Calu3 (cell line): ENCODE measurements at regions not wholly inside any gene's neighbourhood (a gene's known extent, or its start where the extent isn't known, plus 50 kb on each side); places are given as distances from the start of the nearest gene placed in this dataset.
"Not testable (repeated sequence)": the region's sequence is repeated elsewhere in the genome, so short reads cannot be mapped to it uniquely, and the experiment has no call there.

ENCODE experiments used
- BruUV-seq: library from RNA; stranded (reverse); fragments of 400-500 nt; replicated peaks from 2 replicates; lab custom pipeline; 2021; lab: Mats Ljungman, UMichigan
- CTCF ChIA-PET: fragments of 300-600 bp; sonication (Branson Sonifier 250); formaldehyde crosslinking; loops from one replicate; lab custom pipeline; 2022; ENCODE audit warnings: antibody characterized with exemption; lab: Charles Lee
- DNase-seq: peaks from one replicate; pipeline ENCODE4 v3.0.0; 2022
- H3K27ac Mint-ChIP-seq: one replicate; pipeline ENCODE4 v1.8.0; 2022; ENCODE audit warnings: mixed read lengths; ENCODE audit not compliant: unreplicated experiment
- H3K27me3 Mint-ChIP-seq: one replicate; pipeline ENCODE4 v1.8.0; 2022; ENCODE audit warnings: mixed read lengths; ENCODE audit not compliant: unreplicated experiment
- H3K36me3 Mint-ChIP-seq: one replicate; pipeline ENCODE4 v1.8.0; 2022; ENCODE audit warnings: mild to moderate bottlenecking, moderate library complexity, mixed read lengths; ENCODE audit not compliant: insufficient read depth, unreplicated experiment
- H3K4me1 Mint-ChIP-seq: one replicate; pipeline ENCODE4 v1.8.0; 2022; ENCODE audit warnings: mild to moderate bottlenecking, low read depth, mixed read lengths; ENCODE audit not compliant: unreplicated experiment
- H3K4me3 Mint-ChIP-seq: one replicate; pipeline ENCODE4 v1.8.0; 2022; ENCODE audit warnings: mild to moderate bottlenecking, low read depth, moderate library complexity, mixed read lengths; ENCODE audit not compliant: unreplicated experiment
- H3K9me3 Mint-ChIP-seq: one replicate; pipeline ENCODE4 v1.8.0; 2022; ENCODE audit warnings: low read depth, mixed read lengths; ENCODE audit not compliant: unreplicated experiment
- intact Hi-C: fragments of 100-400 bp; cut with micrococcal nuclease; formaldehyde crosslinking; loops from one replicate; pipeline ENCODE4 v1.10.0; 2022; ENCODE audit not compliant: unreplicated experiment
- TF ChIP-seq, protein P1 (sequence below): fragments of 200-600 bp; IDR thresholded peaks from one replicate; pipeline ENCODE4 v1.8.0; 2022; ENCODE audit warnings: antibody characterized with exemption; ENCODE audit not compliant: unreplicated experiment

DNA sequence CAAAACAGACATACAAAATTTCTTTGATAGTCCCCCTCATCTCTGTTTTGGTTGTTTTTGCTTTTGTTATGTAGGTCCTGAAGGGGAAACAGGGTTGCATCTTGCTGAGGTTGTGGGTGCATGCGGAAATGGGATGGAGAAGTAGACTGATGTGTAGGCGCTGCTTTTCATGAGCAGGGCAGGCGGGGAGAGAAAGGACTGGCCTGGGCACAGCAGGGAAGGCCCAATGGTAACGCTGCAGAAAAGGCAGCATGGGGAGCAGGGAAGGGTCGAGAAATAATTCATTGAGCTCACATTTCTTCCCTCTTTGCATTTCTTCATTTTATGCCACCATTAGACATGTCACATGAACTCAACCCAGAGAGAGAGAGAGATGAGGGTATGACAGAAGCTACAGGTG is 74.3 kb upstream of the CCN2 start:
- H3K4me3 Mint-ChIP-seq = no peak overlapping the region
- TF ChIP-seq, protein P1, sequence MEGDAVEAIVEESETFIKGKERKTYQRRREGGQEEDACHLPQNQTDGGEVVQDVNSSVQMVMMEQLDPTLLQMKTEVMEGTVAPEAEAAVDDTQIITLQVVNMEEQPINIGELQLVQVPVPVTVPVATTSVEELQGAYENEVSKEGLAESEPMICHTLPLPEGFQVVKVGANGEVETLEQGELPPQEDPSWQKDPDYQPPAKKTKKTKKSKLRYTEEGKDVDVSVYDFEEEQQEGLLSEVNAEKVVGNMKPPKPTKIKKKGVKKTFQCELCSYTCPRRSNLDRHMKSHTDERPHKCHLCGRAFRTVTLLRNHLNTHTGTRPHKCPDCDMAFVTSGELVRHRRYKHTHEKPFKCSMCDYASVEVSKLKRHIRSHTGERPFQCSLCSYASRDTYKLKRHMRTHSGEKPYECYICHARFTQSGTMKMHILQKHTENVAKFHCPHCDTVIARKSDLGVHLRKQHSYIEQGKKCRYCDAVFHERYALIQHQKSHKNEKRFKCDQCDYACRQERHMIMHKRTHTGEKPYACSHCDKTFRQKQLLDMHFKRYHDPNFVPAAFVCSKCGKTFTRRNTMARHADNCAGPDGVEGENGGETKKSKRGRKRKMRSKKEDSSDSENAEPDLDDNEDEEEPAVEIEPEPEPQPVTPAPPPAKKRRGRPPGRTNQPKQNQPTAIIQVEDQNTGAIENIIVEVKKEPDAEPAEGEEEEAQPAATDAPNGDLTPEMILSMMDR = no peak
- no TSS peak for BruUV-seq
- H3K27me3 Mint-ChIP-seq = no peaks in the 10 kb centered on the region
- DNase-seq = no peak
- intact Hi-C loops = no loop called here
- CTCF ChIA-PET = no interaction called here
- H3K36me3 Mint-ChIP-seq = no peaks in the 10 kb centered on the region
- H3K27ac Mint-ChIP-seq = no peak overlapping the region
- peaks cover 4% of the 10 kb centered on the region for H3K9me3 Mint-ChIP-seq
- peaks cover 37% of the 10 kb centered on the region for H3K4me1 Mint-ChIP-seq

DNA sequence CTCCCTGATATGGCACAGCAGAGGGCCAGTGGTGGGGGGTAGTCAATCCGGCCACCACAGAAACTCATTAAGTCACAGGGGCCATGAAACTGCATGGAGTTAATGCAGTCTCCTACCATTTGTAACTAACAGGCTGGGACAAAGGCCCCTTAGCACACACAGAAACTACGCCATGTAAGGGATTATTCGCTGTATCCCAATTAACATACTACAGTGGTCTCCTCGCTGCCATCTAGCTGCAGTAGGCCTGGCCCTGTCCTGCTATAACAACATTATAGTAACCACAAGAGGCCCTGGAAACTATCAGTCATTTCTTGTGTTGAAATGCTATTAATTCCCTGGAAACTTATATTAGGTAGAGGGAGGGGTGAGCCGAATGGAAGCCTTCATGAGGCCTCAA is 72.3 kb upstream of the CCN2 start:
- Mint-ChIP-seq H3K9me3 (peaks cover 4% of the 10 kb centered on the region), H3K27me3 (no peaks in the 10 kb centered on the region), H3K27ac (no peak overlapping the region), H3K36me3 (no peaks in the 10 kb centered on the region), H3K4me3 (no peak overlapping the region), H3K4me1 (peaks cover 50% of the 10 kb centered on the region)
- CTCF ChIA-PET = no interaction called here
- BruUV-seq = no TSS peak
- TF ChIP-seq, protein P1 = no peak
- DNase-seq = no peak
- intact Hi-C loops = loop anchor here (5.0 kb wide), 1 partner anchor 39 kb away; no protein-coding TSS in a partner anchor

DNA sequence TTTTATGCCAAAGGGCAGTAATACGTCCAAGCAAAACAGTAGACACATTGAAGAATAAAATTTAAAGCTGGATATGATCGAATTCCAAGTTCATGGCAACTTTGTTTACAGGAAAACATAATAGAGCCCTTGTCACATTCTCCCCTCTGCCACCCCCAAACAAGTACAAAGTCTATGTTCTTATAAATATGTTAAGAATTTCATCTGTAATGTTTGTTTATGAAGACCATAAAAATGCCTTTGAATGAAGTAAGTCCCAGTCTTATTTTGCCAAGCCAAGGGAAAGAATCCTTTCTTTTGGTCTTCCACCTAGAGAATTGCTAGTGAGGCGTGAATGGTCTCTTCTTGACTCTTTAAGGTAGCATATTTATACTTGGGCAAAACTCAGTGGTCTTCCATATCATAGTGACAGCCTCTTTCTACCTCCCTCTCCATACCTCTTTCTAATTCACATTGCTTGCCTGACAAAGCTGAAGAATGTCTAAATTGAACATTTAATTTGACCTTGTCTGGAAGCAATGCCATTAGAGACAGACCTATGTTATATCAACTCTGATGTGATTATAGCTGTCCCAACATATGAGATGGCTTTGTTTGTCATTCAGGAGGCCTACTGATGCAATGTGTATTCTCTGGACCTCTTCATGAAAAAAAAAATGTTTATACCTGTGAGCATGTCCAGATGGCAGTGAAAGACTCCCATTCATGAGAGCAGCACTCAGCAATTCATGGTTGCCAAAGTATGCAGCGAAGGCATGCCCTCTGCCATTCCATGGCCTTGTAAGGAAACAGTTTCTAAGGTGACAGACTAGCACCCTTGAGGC is 70.6 kb upstream of the CCN2 start:
- Mint-ChIP-seq H3K4me3 (no peak overlapping the region), H3K9me3 (peaks cover 4% of the 10 kb centered on the region), H3K27ac (peak overlapping the region; percentile 24), H3K27me3 (no peaks in the 10 kb centered on the region), H3K36me3 (no peaks in the 10 kb centered on the region), H3K4me1 (peaks cover 50% of the 10 kb centered on the region)
- DNase-seq = no peak
- no TSS peak for BruUV-seq
- CTCF ChIA-PET = interaction anchor here (0.8 to 1.0 kb wide), 2 partner anchors 44 to 67 kb away, joined by 3 read pairs; no protein-coding TSS in a partner anchor
- intact Hi-C loops = loop anchor here (5.0 kb wide), 1 partner anchor 41 kb away; no protein-coding TSS in a partner anchor
- TF ChIP-seq, protein P1 = no peak

DNA sequence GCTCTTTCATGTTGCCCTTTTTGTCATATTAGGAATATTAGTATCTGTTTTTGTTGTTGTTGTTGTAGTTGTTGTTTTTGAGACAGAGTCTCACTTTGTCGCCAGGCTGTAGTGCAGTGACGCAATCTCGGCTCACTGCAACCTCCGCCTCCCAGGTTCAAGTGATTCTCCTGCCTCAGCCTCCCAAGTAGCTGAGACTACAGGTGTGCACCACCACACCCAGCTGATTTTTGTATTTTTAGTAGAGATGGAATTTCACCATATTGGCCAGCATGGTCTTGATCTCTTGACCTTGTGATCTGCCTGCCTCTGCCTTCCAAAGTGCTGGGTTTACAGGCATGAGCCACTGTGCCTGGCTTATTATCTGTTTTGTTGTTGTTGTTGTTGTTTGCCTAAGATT is 69.7 kb upstream of the CCN2 start:
- peaks cover 48% of the 10 kb centered on the region for H3K4me1 Mint-ChIP-seq
- DNase-seq, H3K27me3 Mint-ChIP-seq, H3K4me3 Mint-ChIP-seq, H3K36me3 Mint-ChIP-seq, H3K9me3 Mint-ChIP-seq, H3K27ac Mint-ChIP-seq, BruUV-seq: not testable (repeated sequence)
- intact Hi-C loops = loop anchor here (5.0 kb wide), 1 partner anchor 41 kb away; no protein-coding TSS in a partner anchor
- CTCF ChIA-PET = interaction anchor here (0.8 kb wide), 1 partner anchor 66 kb away, joined by 3 read pairs; no protein-coding TSS in a partner anchor

DNA sequence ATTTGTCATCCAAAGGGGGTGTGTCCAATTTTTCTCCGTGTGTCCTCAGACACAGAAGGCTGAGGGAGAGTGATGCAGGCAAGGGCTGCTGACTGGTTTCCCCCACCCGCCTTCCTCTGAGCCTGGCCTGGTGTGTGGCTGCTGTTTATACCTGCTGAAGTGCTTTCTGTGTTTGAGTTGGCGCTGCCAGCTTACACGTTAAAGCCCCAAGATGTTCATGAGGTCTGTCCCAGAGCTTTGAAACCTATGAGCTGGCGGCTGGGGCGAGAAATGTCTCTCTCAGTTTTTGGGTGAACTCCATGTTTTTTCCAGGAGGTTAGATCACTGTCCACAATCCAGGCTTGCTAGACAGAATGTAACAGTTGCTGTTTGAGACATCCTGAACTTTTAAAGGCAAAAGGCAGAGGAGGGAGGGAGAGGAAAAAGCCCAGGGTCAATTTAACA is 69.0 kb upstream of the CCN2 start:
- Mint-ChIP-seq H3K9me3 (no peaks in the 10 kb centered on the region), H3K4me3 (no peak overlapping the region), H3K36me3 (no peaks in the 10 kb centered on the region), H3K27me3 (no peaks in the 10 kb centered on the region), H3K4me1 (peaks cover 41% of the 10 kb centered on the region), H3K27ac (no peak overlapping the region)
- DNase-seq = no peak
- TF ChIP-seq, protein P1 = no peak
- BruUV-seq = no TSS peak
- CTCF ChIA-PET = no interaction called here
- intact Hi-C loops = loop anchor here (5.0 kb wide), 1 partner anchor 42 kb away; no protein-coding TSS in a partner anchor
